HUDEP-2 (cell line): ENCODE measurements at regions not wholly inside any gene's neighbourhood (a gene's known extent, or its start where the extent isn't known, plus 50 kb on each side); places are given as distances from the start of the nearest gene placed in this dataset.

ENCODE experiments used
- DNase-seq, 76 experiments: peaks; one replicate each; lab custom pipeline; 2025; ENCODE audit not compliant: unreplicated experiment in 76 of 76; lab: John Stamatoyannopoulos, UW

- DNase-seq, result no peak
Measured at GRCh38 chr5:56523790-56524575, 290.9 kb upstream of the ANKRD55 start.

GRCh38 chr5:56522960-56523359 is 289.8 kb upstream of the ANKRD55 start:
- no peak for DNase-seq

- DNase-seq, result no peak
Measured at GRCh38 chr5:56522169-56522568, 289.0 kb upstream of the ANKRD55 start.

- no peak for DNase-seq
Measured at GRCh38 chr5:56520986-56521730, 288.0 kb upstream of the ANKRD55 start.

- no peak for DNase-seq
Measured at GRCh38 chr5:56518820-56519219, 285.7 kb upstream of the ANKRD55 start.

GRCh38 chr5:56517011-56517416 is 283.9 kb upstream of the ANKRD55 start:
- peak in 7 of 76 experiments; percentile 7 to 26 (median 12) for DNase-seq

- no peak for DNase-seq
Measured at GRCh38 chr5:56516441-56516840, 283.3 kb upstream of the ANKRD55 start.

GRCh38 chr5:56516035-56516434 is 282.9 kb upstream of the ANKRD55 start:
- no peak for DNase-seq

- no peak for DNase-seq
Measured at GRCh38 chr5:56515011-56515410, 281.9 kb upstream of the ANKRD55 start.

GRCh38 chr5:56514245-56514644 is 281.1 kb upstream of the ANKRD55 start:
- DNase-seq, result no peak

GRCh38 chr5:56513141-56513540 is 280.0 kb upstream of the ANKRD55 start:
- DNase-seq, result no peak

- no peak for DNase-seq
Measured at GRCh38 chr5:56512313-56512996, 279.3 kb upstream of the ANKRD55 start.

GRCh38 chr5:56511326-56511841 is 278.3 kb upstream of the ANKRD55 start:
- no peak for DNase-seq

- DNase-seq, result no peak
Measured at GRCh38 chr5:56508249-56508648, 275.1 kb upstream of the ANKRD55 start.

GRCh38 chr5:56507351-56507930 is 274.3 kb upstream of the ANKRD55 start:
- DNase-seq, result no peak

GRCh38 chr5:56506211-56506965 is 273.3 kb upstream of the ANKRD55 start:
- no peak for DNase-seq

- no peak for DNase-seq
Measured at GRCh38 chr5:56503929-56504328, 270.8 kb upstream of the ANKRD55 start.

GRCh38 chr5:56501781-56502557 is 268.8 kb upstream of the ANKRD55 start:
- DNase-seq, result peak in 35 of 76 experiments; percentile 3 to 71 (median 23)

GRCh38 chr5:56499901-56500300 is 266.8 kb upstream of the ANKRD55 start:
- no peak for DNase-seq
